ENCODE measurements at regions not wholly inside any gene's neighbourhood (a gene's known extent, or its start where the extent isn't known, plus 50 kb on each side); places are given as distances from the start of the nearest gene placed in this dataset.

GRCh38 chr2:72003124-72003523 is 144.5 kb downstream of the CYP26B1 start:
- TF ChIP-seq CTCF (IDR thresholded peaks at IDR 0.05) (no peak), POLR2A (IDR thresholded peaks at IDR 0.05) (no peak)

All from tibial nerve (tissue), 3 donors.